ENCODE measurements at regions not wholly inside any gene's neighbourhood (a gene's known extent, or its start where the extent isn't known, plus 50 kb on each side); places are given as distances from the start of the nearest gene placed in this dataset.

GRCh38 chr9:89676281-89676680 is 71.5 kb downstream of the GADD45G start (continued):
- TF ChIP-seq ZNF462 (CRISPR knock-in tag; IDR thresholded peaks at IDR 0.05), result no peak
- TF ChIP-seq ZNF114 (CRISPR knock-in tag; IDR thresholded peaks at IDR 0.05), result no peak
- TF ChIP-seq REST (IDR thresholded peaks at IDR 0.05; ENCODE audit: unreplicated experiment), result no peak
- TF ChIP-seq STAT1 (IDR thresholded peaks at IDR 0.05; ENCODE audit: unreplicated experiment), result no peak

GRCh38 chr9:89677702-89678395 is 73.0 kb downstream of the GADD45G start:
- Histone ChIP-seq H3K4me3 (peak overlapping the region; percentile 9; the same call in 1 of the 2 replicates), H3K9me2 (ENCODE audit: insufficient read depth) (no peaks in the 10 kb centered on the region), H3K79me2 (replicated peaks; ENCODE audit: insufficient read depth) (no peaks in the 10 kb centered on the region), H4K20me1 (replicated peaks; ENCODE audit: insufficient read depth) (no peaks in the 10 kb centered on the region), H3K36me3 (ENCODE audit: insufficient read depth) (no peaks in the 10 kb centered on the region), H2AFZ (no peak overlapping the region), H3K27me3 (ENCODE audit: insufficient read depth) (peaks cover 4% of the 10 kb centered on the region; the same call in 1 of the 2 replicates), H3K4me1 (ENCODE audit: insufficient read depth) (peaks cover 48% of the 10 kb centered on the region), H3K4me2 (peak overlapping the region; percentile 15), H3K27ac (ENCODE audit: low read depth) (peak overlapping the region; percentile 92), H3F3A (replicated peaks; ENCODE audit: low read depth) (peaks cover 17% of the 10 kb centered on the region; the same call in 1 of the 2 replicates)
- H3K27ac Mint-ChIP-seq, result peak overlapping the region; percentile 92
- peaks cover 36% of the 10 kb centered on the region for H3K9me3 Mint-ChIP-seq
- peak; percentile 95 for DNase-seq (ENCODE audit: low spot score)
- TF ChIP-seq REST (IDR thresholded peaks at IDR 0.05; ENCODE audit: unreplicated experiment) (no peak), NANOG (IDR thresholded peaks at IDR 0.05; ENCODE audit: borderline replicate concordance) (peak; percentile 60; the same call in 1 of the 2 replicates), POLR2AphosphoS5 (IDR thresholded peaks at IDR 0.05; ENCODE audit: low read depth) (no peak; the same call in 1 of the 2 replicates), CTCF (conservative IDR thresholded peaks at IDR 0.05; ENCODE audit: low read depth in 2 of 2) (no peak)
- H3K4me1 Mint-ChIP-seq, result peaks cover 68% of the 10 kb centered on the region
- ATAC-seq, result peak; percentile 78
- peaks cover 27% of the 10 kb centered on the region for H3K36me3 Mint-ChIP-seq (ENCODE audit: low read depth)
- H3K27me3 Mint-ChIP-seq (ENCODE audit: insufficient read depth, low read depth, poor library complexity), result peaks cover 35% of the 10 kb centered on the region
- H3K4me3 Mint-ChIP-seq, result peak overlapping the region; percentile 16

All from GM23338 (cell line).